ENCODE measurements at regions not wholly inside any gene's neighbourhood (a gene's known extent, or its start where the extent isn't known, plus 50 kb on each side); places are given as distances from the start of the nearest gene placed in this dataset.

DNA sequence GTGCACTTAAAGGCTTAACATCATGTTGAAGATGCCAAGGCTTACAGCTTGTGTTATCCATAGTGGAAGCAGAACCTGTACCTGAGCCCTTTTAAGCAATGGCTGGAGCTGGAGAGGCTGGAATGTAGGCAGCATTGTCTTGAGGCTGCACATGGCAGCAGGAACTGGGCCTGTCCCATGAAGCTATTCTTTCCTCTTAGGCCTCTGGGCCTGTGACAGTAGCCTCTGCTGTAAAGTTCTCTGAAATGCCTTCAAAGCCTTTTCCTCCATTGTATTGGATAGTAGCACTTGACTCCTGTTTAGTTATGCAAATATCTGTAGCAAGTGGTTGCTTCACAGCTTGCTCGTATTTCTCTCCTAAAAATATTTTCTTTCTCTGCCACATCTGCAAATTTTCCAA lies 127.4 kb upstream of the ANO5 start:
- H3K4me3 ChIP-seq (ENCODE audit: control insufficient read depth, low read depth, low read length): no peak overlapping the region
- no peak for DNase-seq (ENCODE audit: low read depth)
- no peak for TF ChIP-seq CTCF (conservative IDR thresholded peaks at IDR 0.05; ENCODE audit: control insufficient read depth, insufficient read depth, low read depth, low read length)

GRCh38 chr11:22069844-22070243 lies 123.0 kb upstream of the ANO5 start:
- DNase-seq (ENCODE audit: low read depth): no peak
- TF ChIP-seq CTCF (conservative IDR thresholded peaks at IDR 0.05; ENCODE audit: control insufficient read depth, insufficient read depth, low read depth, low read length): no peak
- H3K4me3 ChIP-seq (ENCODE audit: control insufficient read depth, low read depth, low read length): no peak overlapping the region

DNA sequence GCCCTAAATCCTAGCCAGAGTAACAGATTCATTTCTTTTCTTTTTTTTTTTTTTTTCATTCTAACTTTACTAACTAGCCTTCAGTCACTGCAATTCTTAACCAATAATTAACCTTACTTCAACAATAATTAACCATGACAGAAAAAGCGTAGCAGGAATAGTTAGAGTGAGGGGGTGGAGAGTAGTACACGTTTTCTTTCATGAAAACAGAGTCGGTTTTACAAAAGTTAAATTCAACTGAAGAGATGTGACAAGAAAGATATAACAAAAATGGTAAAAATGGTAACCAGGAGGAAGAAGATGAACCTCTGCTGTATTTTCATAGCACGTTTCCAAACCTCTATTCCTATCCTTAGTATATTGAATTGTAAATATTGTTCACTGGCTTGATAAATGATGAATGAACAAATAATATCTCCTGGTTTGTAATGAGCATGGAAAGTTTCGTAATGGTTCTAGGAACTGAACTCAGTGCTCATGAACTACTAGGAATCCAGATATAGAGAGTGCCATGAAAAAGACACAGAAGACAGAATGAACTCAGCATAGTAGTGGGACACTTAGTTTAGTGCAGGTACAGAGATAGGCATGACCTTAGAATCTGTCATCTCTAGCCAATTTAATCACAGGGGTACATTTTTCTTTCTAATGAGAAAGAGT lies 116.5 kb upstream of the ANO5 start:
- no peak overlapping the region for H3K4me3 ChIP-seq (ENCODE audit: control insufficient read depth, low read depth, low read length)
- no peak for TF ChIP-seq CTCF (conservative IDR thresholded peaks at IDR 0.05; ENCODE audit: control insufficient read depth, insufficient read depth, low read depth, low read length)
- no peak for DNase-seq (ENCODE audit: low read depth)

- DNase-seq (ENCODE audit: low read depth): no peak
- TF ChIP-seq CTCF (conservative IDR thresholded peaks at IDR 0.05; ENCODE audit: control insufficient read depth, insufficient read depth, low read depth, low read length): no peak
- no peak overlapping the region for H3K4me3 ChIP-seq (ENCODE audit: control insufficient read depth, low read depth, low read length)
These were observed 114.8 kb upstream of the ANO5 start for GRCh38 chr11:22078063-22078462.

GRCh38 chr11:22079133-22079872 lies 113.6 kb upstream of the ANO5 start:
- no peak for TF ChIP-seq CTCF (conservative IDR thresholded peaks at IDR 0.05; ENCODE audit: control insufficient read depth, insufficient read depth, low read depth, low read length)
- no peak for DNase-seq (ENCODE audit: low read depth)
- H3K4me3 ChIP-seq (ENCODE audit: control insufficient read depth, low read depth, low read length): no peak overlapping the region

DNA sequence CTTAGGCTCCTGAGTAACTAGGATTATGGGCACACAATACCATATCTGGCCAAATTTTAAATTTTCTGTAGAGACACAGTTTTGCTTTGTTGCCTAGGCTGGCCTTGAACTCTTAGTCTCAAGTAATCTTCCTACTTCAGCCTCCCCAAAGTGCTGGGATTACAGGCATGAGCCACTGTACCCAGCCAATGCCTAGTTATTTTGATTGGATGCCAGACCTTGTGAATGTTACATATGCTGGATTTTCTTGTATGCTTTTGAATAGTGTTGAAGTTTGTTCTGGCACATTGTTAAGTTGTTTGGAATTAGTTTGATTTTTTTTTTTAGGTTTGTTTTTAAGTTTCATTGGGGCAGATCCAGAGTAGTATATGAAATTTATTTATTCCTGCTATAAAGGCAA lies 110.7 kb upstream of the ANO5 start:
- no peak overlapping the region for H3K4me3 ChIP-seq (ENCODE audit: control insufficient read depth, low read depth, low read length)
- TF ChIP-seq CTCF (conservative IDR thresholded peaks at IDR 0.05; ENCODE audit: control insufficient read depth, insufficient read depth, low read depth, low read length): no peak
- DNase-seq (ENCODE audit: low read depth): no peak
